HUES48 (cell line): ENCODE measurements at regions not wholly inside any gene's neighbourhood (a gene's known extent, or its start where the extent isn't known, plus 50 kb on each side); places are given as distances from the start of the nearest gene placed in this dataset.

Experiments
- H3K27ac ChIP-seq: one replicate; pipeline ENCODE4 v1.7.0; 2013; ENCODE audit warnings: low read depth, low read length, inconsistent platforms
- H3K27me3 ChIP-seq: 2 replicates; pipeline ENCODE4 v1.6.1; 2013; ENCODE audit warnings: mild to moderate bottlenecking, low read length; ENCODE audit not compliant: control insufficient read depth, insufficient read depth
- H3K36me3 ChIP-seq: 2 replicates; pipeline ENCODE4 v1.6.1; 2013; ENCODE audit warnings: low read length; ENCODE audit not compliant: control insufficient read depth, insufficient read depth
- H3K4me1 ChIP-seq: 2 replicates; pipeline ENCODE4 v1.6.1; 2013; ENCODE audit warnings: mild to moderate bottlenecking, low read length; ENCODE audit not compliant: control insufficient read depth, insufficient read depth
- H3K4me3 ChIP-seq: 2 replicates; pipeline ENCODE4 v1.5.1; 2013; ENCODE audit warnings: mild to moderate bottlenecking, low read depth, low read length
- H3K9ac ChIP-seq: 2 replicates; pipeline ENCODE4 v1.6.1; 2013; ENCODE audit warnings: mild to moderate bottlenecking, low read depth, low read length, moderate library complexity
- H3K9me3 ChIP-seq: 2 replicates; pipeline ENCODE4 v1.6.1; 2013; ENCODE audit warnings: low read length; ENCODE audit not compliant: control insufficient read depth, insufficient read depth

DNA sequence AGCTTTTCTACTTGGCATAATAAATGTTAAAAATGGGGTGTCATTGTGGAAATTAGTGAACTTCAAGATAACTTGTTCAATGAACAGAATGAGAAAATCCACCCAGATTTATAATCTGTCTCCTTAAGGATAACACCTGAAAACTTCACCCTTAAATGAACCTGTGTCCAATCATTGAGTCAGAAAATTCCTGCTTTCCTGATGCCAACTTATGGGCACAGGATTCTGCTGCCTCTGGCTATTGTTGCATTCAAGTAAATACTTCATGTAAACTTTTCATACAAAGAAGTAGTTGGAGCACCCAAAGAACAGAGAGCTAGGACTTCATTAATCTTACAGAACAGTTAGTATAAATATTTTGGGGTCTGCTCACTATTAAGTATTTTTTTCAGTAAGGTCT, 98.9 kb upstream of the PLEKHA5 start:
- H3K4me1 ChIP-seq = peaks cover 18% of the 10 kb centered on the region
- H3K9ac ChIP-seq = no peak overlapping the region
- H3K27me3 ChIP-seq = no peaks in the 10 kb centered on the region
- no peaks in the 10 kb centered on the region for H3K36me3 ChIP-seq
- H3K4me3 ChIP-seq = no peak overlapping the region
- no peak overlapping the region for H3K27ac ChIP-seq
- peaks cover 19% of the 10 kb centered on the region for H3K9me3 ChIP-seq

- no peak overlapping the region for H3K4me3 ChIP-seq
These were observed 98.5 kb upstream of the PLEKHA5 start for GRCh38 chr12:19031032-19031431.

GRCh38 chr12:19032826-19033225, 96.7 kb upstream of the PLEKHA5 start:
- H3K9ac ChIP-seq = no peak overlapping the region
- no peaks in the 10 kb centered on the region for H3K36me3 ChIP-seq
- no peak overlapping the region for H3K4me3 ChIP-seq
- no peak overlapping the region for H3K27ac ChIP-seq
- H3K4me1 ChIP-seq = no peaks in the 10 kb centered on the region
- no peaks in the 10 kb centered on the region for H3K27me3 ChIP-seq
- peaks cover 19% of the 10 kb centered on the region for H3K9me3 ChIP-seq

More at GRCh38 chr12:19031032-19031431, 98.5 kb upstream of the PLEKHA5 start:
- H3K27me3 ChIP-seq = no peaks in the 10 kb centered on the region
- peaks cover 19% of the 10 kb centered on the region for H3K9me3 ChIP-seq
- no peak overlapping the region for H3K9ac ChIP-seq
- H3K27ac ChIP-seq = no peak overlapping the region
- H3K4me1 ChIP-seq = peaks cover 13% of the 10 kb centered on the region
- no peaks in the 10 kb centered on the region for H3K36me3 ChIP-seq

- H3K27ac ChIP-seq = no peak overlapping the region
These were observed 96.3 kb upstream of the PLEKHA5 start for GRCh38 chr12:19033244-19033643.

DNA sequence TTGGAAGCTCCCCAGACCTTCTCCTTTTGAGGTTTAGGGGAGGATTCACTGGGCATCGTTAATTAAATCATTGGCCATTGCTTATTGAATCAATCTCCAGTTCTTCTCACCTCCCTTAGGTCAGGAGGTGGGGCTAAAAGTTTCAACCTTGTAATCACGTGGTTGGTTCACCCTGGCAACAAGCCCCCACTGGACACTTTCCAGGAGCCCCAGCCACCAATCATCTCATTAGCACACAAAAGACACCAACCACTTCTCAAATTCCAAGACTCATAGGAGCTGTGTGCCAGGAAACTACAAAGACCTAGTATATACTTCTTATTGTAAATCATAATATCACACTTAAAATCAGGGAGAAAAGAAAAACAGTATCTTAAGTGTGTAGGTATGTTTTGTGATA, 94.6 kb upstream of the PLEKHA5 start:
- Histone ChIP-seq H3K9me3 (peaks cover 19% of the 10 kb centered on the region), H3K27me3 (no peaks in the 10 kb centered on the region), H3K9ac (no peak overlapping the region), H3K4me3 (no peak overlapping the region), H3K4me1 (no peaks in the 10 kb centered on the region), H3K27ac (no peak overlapping the region), H3K36me3 (no peaks in the 10 kb centered on the region)

More at GRCh38 chr12:19033244-19033643, 96.3 kb upstream of the PLEKHA5 start:
- no peaks in the 10 kb centered on the region for H3K4me1 ChIP-seq
- H3K9me3 ChIP-seq = peaks cover 19% of the 10 kb centered on the region
- H3K4me3 ChIP-seq = no peak overlapping the region
- no peaks in the 10 kb centered on the region for H3K36me3 ChIP-seq
- H3K27me3 ChIP-seq = no peaks in the 10 kb centered on the region
- no peak overlapping the region for H3K9ac ChIP-seq

GRCh38 chr12:19035536-19035935, 94.0 kb upstream of the PLEKHA5 start:
- H3K4me3 ChIP-seq = no peak overlapping the region
- H3K27me3 ChIP-seq = no peaks in the 10 kb centered on the region
- no peak overlapping the region for H3K27ac ChIP-seq
- H3K36me3 ChIP-seq = no peaks in the 10 kb centered on the region
- no peaks in the 10 kb centered on the region for H3K4me1 ChIP-seq
- H3K9ac ChIP-seq = no peak overlapping the region
- peaks cover 19% of the 10 kb centered on the region for H3K9me3 ChIP-seq

GRCh38 chr12:19036673-19037357, 92.7 kb upstream of the PLEKHA5 start:
- Histone ChIP-seq H3K36me3 (no peaks in the 10 kb centered on the region), H3K4me1 (no peaks in the 10 kb centered on the region), H3K9me3 (peaks cover 18% of the 10 kb centered on the region), H3K4me3 (no peak overlapping the region), H3K27ac (no peak overlapping the region), H3K27me3 (no peaks in the 10 kb centered on the region), H3K9ac (no peak overlapping the region)

DNA sequence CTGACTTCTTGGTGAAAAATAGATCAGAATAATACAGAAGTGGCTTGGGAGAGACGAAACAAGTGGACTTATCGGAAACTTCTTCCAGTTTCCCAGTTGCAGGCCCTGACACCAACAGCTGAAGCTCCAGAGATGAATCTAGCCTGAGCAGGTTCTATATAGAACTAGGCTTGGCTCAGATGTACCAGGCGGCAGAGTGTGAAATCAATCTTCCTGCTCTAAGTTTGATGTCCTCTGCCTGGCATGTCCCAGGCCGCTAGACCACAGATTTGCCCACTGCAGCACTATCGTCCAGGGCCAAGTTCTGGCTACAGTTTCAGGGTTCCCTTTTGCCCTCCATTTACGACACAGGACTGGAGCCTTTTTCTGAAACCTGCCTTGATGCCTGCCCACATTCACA, 91.3 kb upstream of the PLEKHA5 start:
- no peak overlapping the region for H3K9ac ChIP-seq
- H3K27ac ChIP-seq = no peak overlapping the region
- no peaks in the 10 kb centered on the region for H3K4me1 ChIP-seq
- H3K4me3 ChIP-seq = no peak overlapping the region
- peaks cover 4% of the 10 kb centered on the region; the same call in 1 of the 2 replicates for H3K9me3 ChIP-seq
- H3K36me3 ChIP-seq = no peaks in the 10 kb centered on the region
- H3K27me3 ChIP-seq = no peaks in the 10 kb centered on the region

DNA sequence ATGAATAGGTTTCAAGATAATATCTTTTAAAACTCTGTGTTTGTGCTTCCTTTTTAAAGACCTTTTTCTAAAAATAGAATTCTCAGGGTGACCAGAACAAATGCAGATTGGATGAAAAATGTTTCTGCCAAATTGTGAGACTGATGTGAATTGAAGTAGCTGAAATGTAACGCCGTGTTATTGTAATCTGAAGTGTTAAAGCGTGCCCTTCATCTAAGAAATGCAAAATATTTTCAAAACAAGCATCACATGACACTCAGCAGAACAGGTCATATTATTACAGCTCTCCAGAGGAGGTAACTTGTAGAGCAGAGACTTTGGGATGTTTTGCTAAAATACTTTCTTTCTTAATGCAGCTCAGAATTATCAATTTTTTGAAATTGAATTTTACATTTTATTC, 90.0 kb upstream of the PLEKHA5 start:
- Histone ChIP-seq H3K27me3 (no peaks in the 10 kb centered on the region), H3K4me1 (no peaks in the 10 kb centered on the region), H3K27ac (no peak overlapping the region), H3K4me3 (no peak overlapping the region), H3K36me3 (no peaks in the 10 kb centered on the region), H3K9ac (no peak overlapping the region), H3K9me3 (0 out of 2 replicates have a peak, but pooled peaks cover 2% of the 10 kb centered on the region)

DNA sequence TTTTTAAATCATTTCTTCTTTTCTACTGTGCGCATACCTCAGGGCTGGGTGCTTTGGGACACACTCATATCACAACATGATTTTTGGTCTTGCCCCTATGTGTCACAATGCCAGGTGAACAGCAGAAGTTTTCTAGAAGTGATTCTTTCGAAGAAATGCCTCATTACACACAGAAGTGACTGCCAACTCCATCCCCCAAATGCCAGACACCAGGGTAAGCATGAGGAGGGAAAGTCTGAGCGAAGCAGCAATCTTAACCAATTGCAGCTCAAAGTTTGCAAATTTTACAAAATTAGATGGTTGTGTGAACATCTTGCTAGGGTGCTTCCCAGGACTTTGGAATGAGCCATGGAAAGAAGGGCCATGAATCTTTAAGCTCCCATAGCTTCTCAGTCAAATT, 87.3 kb upstream of the PLEKHA5 start:
- Histone ChIP-seq H3K27ac (no peak overlapping the region), H3K36me3 (no peaks in the 10 kb centered on the region), H3K9ac (no peak overlapping the region), H3K9me3 (no peaks in the 10 kb centered on the region), H3K4me3 (no peak overlapping the region), H3K27me3 (no peaks in the 10 kb centered on the region), H3K4me1 (no peaks in the 10 kb centered on the region)

- H3K4me3 ChIP-seq = no peak overlapping the region
These were observed 85.1 kb upstream of the PLEKHA5 start for GRCh38 chr12:19044430-19044829.

More at GRCh38 chr12:19044430-19044829, 85.1 kb upstream of the PLEKHA5 start:
- no peaks in the 10 kb centered on the region for H3K27me3 ChIP-seq
- no peak overlapping the region for H3K27ac ChIP-seq
- no peaks in the 10 kb centered on the region for H3K4me1 ChIP-seq
- H3K9ac ChIP-seq = no peak overlapping the region
- no peaks in the 10 kb centered on the region for H3K9me3 ChIP-seq
- H3K36me3 ChIP-seq = no peaks in the 10 kb centered on the region
